Activated naive CD8-positive, alpha-beta T cell treated with anti-CD3 and anti-CD28 coated beads, Interleukin-2, amount 50 U/mL, for 24 hours (primary cell): ENCODE measurements at regions not wholly inside any gene's neighbourhood (a gene's known extent, or its start where the extent isn't known, plus 50 kb on each side); places are given as distances from the start of the nearest gene placed in this dataset.
"Not testable (repeated sequence)": the region's sequence is repeated elsewhere in the genome, so short reads cannot be mapped to it uniquely, and the experiment has no call there.

Source experiments
- ATAC-seq: fragments of 150-1000 bp; cut with Tn5 transposase; one replicate; pipeline ENCODE4 v1.10.0; 2021
- DNase-seq: peaks from one replicate; pipeline ENCODE4 v3.0.0; 2021
- H3K27ac Mint-ChIP-seq: one replicate; pipeline ENCODE4 v1.8.0; 2021; ENCODE audit warnings: mild to moderate bottlenecking, mixed read lengths
- H3K27me3 Mint-ChIP-seq: one replicate; pipeline ENCODE4 v1.8.0; 2021; ENCODE audit warnings: mixed read lengths
- H3K36me3 Mint-ChIP-seq: one replicate; pipeline ENCODE4 v1.8.0; 2021; ENCODE audit warnings: low read depth, mixed read lengths
- H3K4me1 Mint-ChIP-seq: one replicate; pipeline ENCODE4 v1.8.0; 2021; ENCODE audit warnings: mixed read lengths
- H3K4me3 Mint-ChIP-seq: one replicate; pipeline ENCODE4 v1.8.0; 2021; ENCODE audit warnings: mild to moderate bottlenecking, moderate library complexity, mixed read lengths
- H3K9me3 Mint-ChIP-seq: one replicate; pipeline ENCODE4 v1.8.0; 2021; ENCODE audit warnings: mixed read lengths

DNA sequence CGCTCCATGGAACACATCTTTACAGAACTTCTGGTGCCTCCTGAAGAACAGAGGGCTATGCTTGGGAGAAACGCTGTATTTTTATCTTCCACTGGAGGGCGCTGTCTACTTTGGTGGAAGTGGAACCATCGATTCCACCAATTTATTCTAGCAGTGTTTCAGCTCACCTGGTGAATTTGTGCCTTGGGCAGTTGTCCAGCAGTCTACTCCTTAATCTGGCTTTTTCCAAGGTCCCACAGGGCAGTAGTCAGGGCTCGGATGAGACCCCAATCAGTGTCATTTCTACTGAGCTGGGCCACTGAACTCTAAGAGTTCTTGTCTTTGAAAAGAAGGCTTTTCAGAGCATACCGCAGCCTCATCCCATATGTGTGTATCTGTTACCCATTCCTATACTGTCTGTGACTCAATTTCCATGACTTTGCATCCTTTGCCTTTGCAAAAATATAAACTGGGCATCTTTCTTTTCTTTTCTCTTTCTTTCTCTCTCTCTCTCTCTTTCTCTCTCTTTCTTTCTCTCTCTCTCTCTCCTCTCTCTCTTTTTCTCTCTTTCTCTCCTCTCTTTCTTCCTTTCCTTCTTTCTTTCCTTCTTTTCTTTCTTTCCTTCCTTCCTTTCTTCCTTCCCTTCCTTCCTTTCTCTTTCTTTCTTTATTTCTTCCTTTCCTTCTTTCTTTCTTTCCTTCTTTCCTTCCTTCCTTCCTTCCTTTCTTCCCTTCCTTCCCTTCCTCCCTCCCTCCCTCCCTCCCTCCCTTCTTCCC is 138.4 kb upstream of the ZNF618 start:
- Mint-ChIP-seq H3K36me3 (no peaks in the 10 kb centered on the region), H3K27me3 (peaks cover 10% of the 10 kb centered on the region), H3K4me3 (no peak overlapping the region), H3K27ac (no peak overlapping the region), H3K4me1 (no peaks in the 10 kb centered on the region), H3K9me3 (peaks cover under 1% of the 10 kb centered on the region)
- ATAC-seq = no peak
- DNase-seq = peak; percentile 22

DNA sequence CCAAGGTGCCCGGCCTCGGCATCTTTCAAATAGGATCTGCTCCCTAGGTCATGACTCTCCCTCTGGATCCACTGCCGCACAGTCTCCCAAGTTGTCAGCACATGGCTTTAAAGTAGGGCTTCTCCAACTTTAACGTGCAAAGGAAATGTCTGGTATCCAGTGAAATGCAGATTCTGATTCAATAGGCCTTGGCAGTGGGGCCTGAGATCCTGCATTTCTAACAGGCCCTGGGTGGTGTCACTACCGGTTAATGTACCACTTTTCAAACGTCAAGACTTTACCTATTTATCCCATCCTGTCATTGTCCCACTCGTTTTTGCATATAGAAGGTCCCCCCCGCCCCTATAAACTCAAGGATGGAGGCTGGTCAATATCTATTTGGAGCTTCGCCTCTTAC is 137.6 kb upstream of the ZNF618 start:
- Mint-ChIP-seq H3K27ac (no peak overlapping the region), H3K27me3 (peaks cover 12% of the 10 kb centered on the region), H3K4me1 (no peaks in the 10 kb centered on the region), H3K9me3 (no peaks in the 10 kb centered on the region), H3K4me3 (no peak overlapping the region), H3K36me3 (no peaks in the 10 kb centered on the region)
- no peak for ATAC-seq
- no peak for DNase-seq

DNA sequence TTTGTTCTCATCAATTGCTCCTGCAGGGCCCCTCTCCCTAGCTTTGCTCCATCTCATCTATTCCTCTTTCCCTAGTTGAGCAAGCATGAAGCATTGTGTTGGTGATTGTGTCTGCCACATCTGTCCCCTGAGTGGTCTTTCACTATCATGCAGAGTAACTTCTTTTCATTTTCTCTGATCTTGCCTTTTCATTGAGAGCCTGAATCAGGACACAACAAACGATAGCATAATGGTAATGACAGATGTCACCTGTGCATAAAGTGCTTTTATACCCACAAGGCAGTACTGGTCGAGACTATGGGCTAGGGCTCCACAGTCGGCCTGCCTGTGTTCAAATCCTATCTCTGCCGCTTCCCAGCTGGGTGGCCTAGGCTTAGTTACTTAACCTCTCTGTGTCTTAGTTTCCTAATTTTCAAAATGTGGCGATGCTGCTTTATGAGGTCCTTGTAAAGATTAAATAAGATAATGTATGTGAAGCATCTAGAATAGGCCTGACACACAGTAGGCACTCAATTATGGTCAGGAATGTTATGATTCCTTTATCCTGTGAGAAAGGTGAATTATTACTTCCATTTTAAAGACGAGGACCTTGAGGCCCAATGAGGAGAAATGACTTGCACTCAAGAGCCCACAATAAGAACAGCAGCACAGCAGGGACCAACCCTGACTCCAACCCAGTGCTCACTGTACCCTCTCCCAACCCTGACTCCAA is 137.1 kb upstream of the ZNF618 start:
- DNase-seq (no peak), ATAC-seq (no peak)
- Mint-ChIP-seq H3K4me3 (no peak overlapping the region), H3K27me3 (peaks cover 11% of the 10 kb centered on the region), H3K9me3 (no peaks in the 10 kb centered on the region), H3K36me3 (no peaks in the 10 kb centered on the region), H3K27ac (no peak overlapping the region), H3K4me1 (no peaks in the 10 kb centered on the region)

DNA sequence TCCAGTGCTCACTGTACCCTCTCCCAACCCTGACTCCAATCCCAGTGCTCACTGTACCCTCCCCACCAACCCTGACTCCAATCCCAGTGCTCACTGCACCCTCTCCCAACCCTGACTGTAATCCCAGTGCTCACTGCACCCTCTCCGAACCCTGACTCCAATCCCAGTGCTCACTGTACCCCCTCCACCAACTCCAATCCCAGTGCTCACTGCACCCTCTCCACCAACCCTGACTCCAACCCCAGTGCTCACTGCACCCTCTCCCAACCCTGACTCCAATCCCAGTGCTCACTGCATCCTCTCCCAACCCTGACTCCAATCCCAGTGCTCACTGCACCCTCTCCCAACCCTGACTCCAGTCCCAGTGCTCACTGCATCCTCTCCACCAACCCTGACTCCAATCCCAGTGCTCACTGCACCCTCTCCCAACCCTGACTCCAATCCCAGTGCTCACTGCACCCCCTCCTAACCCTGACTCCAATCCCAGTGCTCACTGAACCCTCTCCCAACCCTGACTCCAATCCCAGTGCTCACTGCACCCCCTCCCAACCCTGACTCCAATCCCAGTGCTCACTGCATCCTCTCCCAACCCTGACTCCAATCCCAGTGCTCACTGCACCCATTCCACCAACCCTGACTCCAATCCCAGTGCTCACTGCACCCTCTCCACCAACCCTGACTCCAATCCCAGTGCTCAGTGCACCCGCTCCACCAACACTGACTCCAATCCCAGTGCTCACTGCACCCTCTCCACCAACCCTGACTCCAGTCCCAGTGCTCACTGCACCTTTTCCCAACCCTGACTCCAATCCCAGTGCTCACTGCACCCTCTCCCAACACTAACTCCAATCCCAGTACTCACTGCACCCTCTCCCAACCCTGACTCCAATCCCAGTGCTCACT is 136.3 kb upstream of the ZNF618 start:
- not testable (repeated sequence) for DNase-seq, H3K36me3 Mint-ChIP-seq, H3K27ac Mint-ChIP-seq, ATAC-seq, H3K4me3 Mint-ChIP-seq, H3K4me1 Mint-ChIP-seq, H3K9me3 Mint-ChIP-seq
- H3K27me3 Mint-ChIP-seq = peaks cover 11% of the 10 kb centered on the region

DNA sequence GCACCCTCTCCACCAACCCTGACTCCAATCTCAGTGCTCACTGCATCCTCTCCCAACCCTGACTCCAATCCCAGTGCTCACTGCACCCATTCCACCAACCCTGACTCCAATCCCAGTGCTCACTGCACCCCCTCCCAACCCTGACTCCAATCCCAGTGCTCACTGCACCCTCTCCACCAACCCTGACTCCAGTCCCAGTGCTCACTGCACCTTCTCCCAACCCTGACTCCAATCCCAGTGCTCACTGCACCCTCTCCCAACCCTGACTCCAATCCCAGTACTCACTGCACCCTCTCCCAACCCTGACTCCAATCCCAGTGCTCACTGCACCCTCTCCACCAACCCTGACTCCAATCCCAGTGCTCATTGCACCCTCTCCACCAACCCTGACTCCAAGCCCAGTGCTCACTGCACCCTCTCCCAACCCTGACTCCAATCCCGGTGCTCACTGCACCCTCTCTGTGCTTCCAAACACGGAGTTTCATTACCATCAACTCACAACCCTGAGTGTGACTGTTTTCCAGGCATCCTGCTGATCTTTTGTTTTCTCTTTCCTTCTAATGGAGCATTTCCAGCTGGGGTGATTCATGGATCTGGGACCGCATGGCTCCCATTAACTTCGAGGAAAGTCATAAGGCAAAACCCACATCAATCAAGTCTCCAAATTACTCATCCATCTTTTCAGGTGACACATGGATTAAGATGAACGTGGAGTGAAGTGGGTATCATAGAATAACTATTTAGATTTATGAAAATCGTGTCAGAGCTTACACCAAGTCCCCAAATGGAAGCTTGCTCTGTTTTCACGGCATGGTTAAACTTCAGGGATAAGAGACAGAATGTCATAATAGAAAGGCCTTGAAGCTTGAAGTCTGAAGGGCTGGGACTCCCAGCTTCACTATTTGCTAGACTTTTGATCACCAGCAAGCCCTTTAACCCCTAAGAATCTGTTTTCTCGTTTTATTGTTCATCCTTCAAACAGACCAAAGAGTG is 135.3 kb upstream of the ZNF618 start:
- H3K36me3 Mint-ChIP-seq, ATAC-seq, H3K4me3 Mint-ChIP-seq, H3K4me1 Mint-ChIP-seq, H3K27ac Mint-ChIP-seq, DNase-seq, H3K9me3 Mint-ChIP-seq: not testable (repeated sequence)
- peaks cover 11% of the 10 kb centered on the region for H3K27me3 Mint-ChIP-seq

DNA sequence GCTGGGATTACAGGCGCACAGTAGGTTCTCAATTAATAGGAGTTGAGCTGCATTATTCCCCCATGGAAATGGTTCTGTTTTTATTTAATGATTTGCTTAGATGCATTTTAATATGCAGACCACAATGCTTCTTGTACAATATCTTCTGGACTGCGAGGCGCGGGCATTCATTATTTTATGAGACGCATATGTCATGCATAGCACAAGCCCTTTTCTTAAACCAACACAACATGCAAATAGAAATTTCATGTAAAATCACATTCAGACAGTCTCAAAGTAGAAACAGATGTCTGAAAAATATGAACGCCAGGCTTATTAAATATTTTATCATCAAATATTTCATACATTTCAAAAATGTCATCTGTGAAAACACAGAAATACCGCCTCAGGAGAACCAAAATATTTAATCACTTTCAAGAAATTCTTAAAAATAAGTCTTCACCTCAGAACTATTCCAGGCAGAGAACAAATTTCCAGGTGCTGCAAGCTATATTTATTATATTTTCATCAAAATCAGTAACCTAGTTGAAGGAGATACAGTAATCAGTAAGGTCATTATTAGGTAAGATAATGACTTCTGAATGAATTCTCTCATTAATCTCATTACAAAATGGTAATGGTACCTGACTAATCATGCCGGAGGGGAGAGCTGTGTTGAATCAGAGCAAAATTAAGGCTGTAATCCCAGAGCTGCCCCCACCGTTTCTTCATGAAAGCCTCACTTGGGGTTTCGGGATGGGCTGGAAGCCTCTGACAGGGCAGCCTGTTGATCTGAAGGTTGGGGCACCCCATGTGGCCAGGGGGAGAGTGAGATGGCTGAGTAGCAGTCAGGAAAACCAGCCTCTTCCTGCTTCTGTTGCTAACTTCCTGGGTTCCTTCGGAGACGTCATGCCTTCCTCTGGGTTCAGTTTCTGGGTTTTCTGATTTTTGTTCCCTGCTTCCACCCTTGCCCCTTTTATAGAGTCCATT is 133.9 kb upstream of the ZNF618 start:
- Mint-ChIP-seq H3K36me3 (no peaks in the 10 kb centered on the region), H3K9me3 (no peaks in the 10 kb centered on the region), H3K27ac (no peak overlapping the region), H3K27me3 (peaks cover 11% of the 10 kb centered on the region), H3K4me3 (no peak overlapping the region), H3K4me1 (no peaks in the 10 kb centered on the region)
- ATAC-seq (no peak), DNase-seq (no peak)

DNA sequence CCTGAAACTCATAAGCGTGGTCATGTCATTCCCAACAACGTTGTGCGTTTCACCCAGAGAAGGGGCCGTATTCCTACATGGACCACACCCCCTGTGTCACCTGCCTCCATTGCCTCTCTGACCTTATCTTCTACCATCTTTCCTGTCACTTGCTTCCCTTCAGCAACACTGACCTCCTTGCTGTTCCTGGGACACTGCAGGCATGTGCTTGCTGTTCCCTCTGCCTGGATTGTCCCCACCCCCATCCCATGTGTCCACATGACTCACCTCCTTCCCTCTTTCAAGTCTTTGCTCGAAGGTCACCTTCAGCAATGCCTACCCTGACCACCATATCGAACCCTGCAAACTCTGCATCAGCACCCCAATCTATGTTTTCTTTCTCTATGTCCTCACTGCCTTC is 133.2 kb upstream of the ZNF618 start:
- Mint-ChIP-seq H3K27me3 (peaks cover 11% of the 10 kb centered on the region), H3K4me1 (no peaks in the 10 kb centered on the region), H3K9me3 (peaks cover 6% of the 10 kb centered on the region), H3K4me3 (no peak overlapping the region), H3K36me3 (no peaks in the 10 kb centered on the region), H3K27ac (no peak overlapping the region)
- no peak for DNase-seq
- ATAC-seq = no peak

DNA sequence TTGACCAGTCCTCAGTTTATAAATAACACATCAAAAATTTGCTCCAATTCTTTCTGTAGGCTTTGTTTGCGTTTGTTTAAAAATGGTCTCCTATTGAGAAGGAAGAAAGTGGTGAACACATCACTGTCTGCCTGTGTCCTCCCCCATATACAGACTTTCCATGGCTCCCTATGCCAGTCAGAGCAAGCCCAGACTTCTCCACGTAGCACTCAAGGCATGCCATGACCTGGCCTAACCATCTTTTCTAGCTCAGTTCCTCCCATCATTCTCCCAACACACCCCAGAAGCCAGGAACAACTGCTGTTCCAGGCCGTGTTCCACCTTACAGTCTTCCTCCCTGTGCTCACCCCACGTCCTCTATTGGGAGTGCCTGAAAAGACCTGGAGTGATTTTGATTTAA is 129.6 kb upstream of the ZNF618 start:
- ATAC-seq (no peak), DNase-seq (no peak)
- Mint-ChIP-seq H3K27me3 (peaks cover 5% of the 10 kb centered on the region), H3K27ac (no peak overlapping the region), H3K36me3 (peaks cover 1% of the 10 kb centered on the region), H3K9me3 (peaks cover 15% of the 10 kb centered on the region), H3K4me1 (no peaks in the 10 kb centered on the region), H3K4me3 (no peak overlapping the region)

DNA sequence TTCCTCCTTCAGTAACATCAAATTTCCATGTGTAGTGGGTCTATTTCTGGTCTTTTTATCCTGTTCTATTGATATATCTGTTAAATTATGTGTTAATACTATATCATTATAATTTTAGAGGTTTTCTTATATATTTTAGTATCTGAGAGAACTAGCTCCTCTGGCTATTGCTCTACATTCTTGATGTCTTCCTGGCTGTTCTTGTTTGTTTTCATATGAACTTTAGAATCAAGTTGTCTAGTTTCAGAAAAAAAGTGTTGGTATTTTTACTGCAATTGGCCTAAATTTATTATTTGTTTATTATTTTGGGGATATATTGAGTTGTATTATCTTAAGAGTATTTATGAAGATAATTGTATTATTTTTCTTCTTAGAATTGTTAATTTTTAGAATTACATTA is 128.0 kb upstream of the ZNF618 start:
- H3K27ac Mint-ChIP-seq = no peak overlapping the region
- peaks cover 1% of the 10 kb centered on the region for H3K36me3 Mint-ChIP-seq
- H3K4me3 Mint-ChIP-seq = no peak overlapping the region
- ATAC-seq = no peak
- peaks cover 3% of the 10 kb centered on the region for H3K27me3 Mint-ChIP-seq
- peaks cover 15% of the 10 kb centered on the region for H3K9me3 Mint-ChIP-seq
- H3K4me1 Mint-ChIP-seq = no peaks in the 10 kb centered on the region
- DNase-seq = no peak

DNA sequence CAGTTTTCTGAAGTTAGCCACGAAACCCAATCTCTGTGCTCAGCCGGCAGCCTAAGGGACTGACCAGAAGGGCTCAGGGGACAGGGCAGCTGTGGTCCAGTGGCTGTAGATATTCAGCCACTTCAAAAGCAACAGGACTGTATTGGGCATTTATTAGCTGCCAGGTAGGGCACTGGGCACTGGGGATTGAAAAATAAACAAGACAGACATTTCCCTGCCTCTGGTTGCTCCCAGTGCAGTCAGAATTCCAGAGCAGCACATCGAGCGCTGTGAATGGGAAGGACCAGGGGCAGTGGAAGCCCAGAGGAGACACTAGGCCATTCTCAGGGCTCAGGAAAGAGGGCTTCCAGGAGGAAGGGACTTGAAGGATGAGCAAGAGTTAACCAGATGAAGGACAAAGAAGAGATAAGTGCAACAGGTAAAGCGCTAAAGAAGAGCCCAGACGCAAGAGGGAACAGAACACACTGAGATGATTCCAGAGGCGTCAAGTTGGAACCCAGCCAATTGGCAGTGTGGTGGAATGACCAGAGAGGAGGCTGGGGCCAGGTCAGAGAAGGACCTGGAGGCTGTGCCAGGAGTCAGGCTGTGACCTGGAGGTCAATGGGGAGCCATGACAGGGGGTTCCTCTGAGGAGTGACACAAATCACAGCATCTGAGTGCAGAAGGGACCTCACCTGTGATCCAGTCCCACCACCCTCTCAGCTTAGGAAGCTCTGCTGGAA is 122.5 kb upstream of the ZNF618 start:
- peaks cover 7% of the 10 kb centered on the region for H3K9me3 Mint-ChIP-seq
- DNase-seq = no peak
- H3K36me3 Mint-ChIP-seq = peaks cover 1% of the 10 kb centered on the region
- no peak for ATAC-seq
- H3K27ac Mint-ChIP-seq = no peak overlapping the region
- H3K27me3 Mint-ChIP-seq = peaks cover 13% of the 10 kb centered on the region
- H3K4me3 Mint-ChIP-seq = no peak overlapping the region
- no peaks in the 10 kb centered on the region for H3K4me1 Mint-ChIP-seq

DNA sequence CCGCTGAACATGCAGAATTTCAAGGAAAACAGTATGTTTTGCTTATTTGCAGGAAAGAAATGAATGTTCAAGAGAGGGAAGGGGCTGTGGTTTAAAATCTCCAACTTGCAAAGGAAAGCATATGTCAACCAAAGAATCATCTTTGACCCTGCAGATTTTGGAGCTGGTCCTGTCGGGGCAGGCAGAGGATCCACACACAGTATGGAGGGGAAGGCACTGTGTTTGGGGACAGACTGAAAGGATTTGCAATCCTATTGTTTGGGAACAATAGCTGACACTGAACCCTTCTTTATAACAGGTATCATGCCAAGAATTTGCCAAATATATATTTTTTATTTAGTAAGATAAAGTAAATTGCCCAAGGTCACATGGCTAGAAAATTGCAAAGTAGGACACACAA is 121.4 kb upstream of the ZNF618 start:
- H3K36me3 Mint-ChIP-seq = no peaks in the 10 kb centered on the region
- H3K9me3 Mint-ChIP-seq = no peaks in the 10 kb centered on the region
- no peaks in the 10 kb centered on the region for H3K4me1 Mint-ChIP-seq
- H3K27me3 Mint-ChIP-seq = peaks cover 16% of the 10 kb centered on the region
- H3K27ac Mint-ChIP-seq = no peak overlapping the region
- H3K4me3 Mint-ChIP-seq = no peak overlapping the region
- ATAC-seq (no peak), DNase-seq (no peak)

DNA sequence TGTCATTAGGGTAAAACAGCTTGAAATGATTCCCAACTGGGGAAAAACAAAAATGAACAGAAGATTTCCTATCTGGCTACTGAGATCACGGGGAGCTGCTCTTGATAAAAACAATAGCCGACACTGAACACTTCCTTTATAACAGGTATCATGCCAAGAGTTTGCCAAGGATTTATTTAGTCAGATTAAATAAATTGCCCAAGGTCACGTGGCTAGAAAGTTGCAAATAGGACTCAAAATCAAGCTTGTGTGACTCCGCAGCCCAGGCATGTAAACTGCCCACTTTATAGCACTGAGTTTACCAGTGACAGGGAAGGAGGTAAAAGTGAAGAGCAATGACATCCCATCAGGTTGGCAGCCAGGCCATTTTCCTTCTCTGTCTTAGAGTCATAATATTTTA is 120.7 kb upstream of the ZNF618 start:
- Mint-ChIP-seq H3K36me3 (no peaks in the 10 kb centered on the region), H3K27me3 (peaks cover 17% of the 10 kb centered on the region), H3K4me1 (no peaks in the 10 kb centered on the region), H3K27ac (no peak overlapping the region), H3K4me3 (no peak overlapping the region), H3K9me3 (no peaks in the 10 kb centered on the region)
- no peak for ATAC-seq
- DNase-seq = no peak
